ENCODE measurements at regions not wholly inside any gene's neighbourhood (a gene's known extent, or its start where the extent isn't known, plus 50 kb on each side); places are given as distances from the start of the nearest gene placed in this dataset.

- DNase-seq (ENCODE audit: low spot score), result no peak
These were observed 1577.7 kb upstream of the ACVR2A start for GRCh38 chr2:146267093-146267492.

GRCh38 chr2:146265656-146266055 lies 1579.2 kb upstream of the ACVR2A start:
- DNase-seq (ENCODE audit: low spot score), result no peak

GRCh38 chr2:146262606-146263005 lies 1582.2 kb upstream of the ACVR2A start:
- no peak for DNase-seq (ENCODE audit: low spot score)

GRCh38 chr2:146260551-146260950 lies 1584.3 kb upstream of the ACVR2A start:
- no peak for DNase-seq (ENCODE audit: low spot score)

- no peak for DNase-seq (ENCODE audit: low spot score)
These were observed 1585.0 kb upstream of the ACVR2A start for GRCh38 chr2:146259816-146260215.

- DNase-seq (ENCODE audit: low spot score), result no peak
These were observed 1586.8 kb upstream of the ACVR2A start for GRCh38 chr2:146258071-146258470.

GRCh38 chr2:146252119-146252518 lies 1592.7 kb upstream of the ACVR2A start:
- DNase-seq (ENCODE audit: low spot score), result no peak

GRCh38 chr2:146251328-146251727 lies 1593.5 kb upstream of the ACVR2A start:
- no peak for DNase-seq (ENCODE audit: low spot score)

GRCh38 chr2:146246736-146247523 lies 1597.9 kb upstream of the ACVR2A start:
- DNase-seq (ENCODE audit: low spot score), result no peak

GRCh38 chr2:146246002-146246735 lies 1598.7 kb upstream of the ACVR2A start:
- DNase-seq (ENCODE audit: low spot score), result no peak

GRCh38 chr2:146244830-146245229 lies 1600.0 kb upstream of the ACVR2A start:
- DNase-seq (ENCODE audit: low spot score), result no peak

GRCh38 chr2:146244131-146244530 lies 1600.7 kb upstream of the ACVR2A start:
- DNase-seq (ENCODE audit: low spot score), result no peak

GRCh38 chr2:146241023-146241422 lies 1603.8 kb upstream of the ACVR2A start:
- no peak for DNase-seq (ENCODE audit: low spot score)

- no peak for DNase-seq (ENCODE audit: low spot score)
These were observed 1604.4 kb upstream of the ACVR2A start for GRCh38 chr2:146240391-146240790.

GRCh38 chr2:146239392-146240135 lies 1605.3 kb upstream of the ACVR2A start:
- DNase-seq (ENCODE audit: low spot score), result no peak

- no peak for DNase-seq (ENCODE audit: low spot score)
These were observed 1606.4 kb upstream of the ACVR2A start for GRCh38 chr2:146238254-146238966.

GRCh38 chr2:146235158-146235557 lies 1609.7 kb upstream of the ACVR2A start:
- no peak for DNase-seq (ENCODE audit: low spot score)

- DNase-seq (ENCODE audit: low spot score), result no peak
These were observed 1615.2 kb upstream of the ACVR2A start for GRCh38 chr2:146229508-146230155.

- no peak for DNase-seq (ENCODE audit: low spot score)
These were observed 1616.3 kb upstream of the ACVR2A start for GRCh38 chr2:146228466-146229058.

- no peak for DNase-seq (ENCODE audit: low spot score)
These were observed 1616.8 kb upstream of the ACVR2A start for GRCh38 chr2:146228020-146228393.
